ENCODE measurements at regions not wholly inside any gene's neighbourhood (a gene's known extent, or its start where the extent isn't known, plus 50 kb on each side); places are given as distances from the start of the nearest gene placed in this dataset.

DNA sequence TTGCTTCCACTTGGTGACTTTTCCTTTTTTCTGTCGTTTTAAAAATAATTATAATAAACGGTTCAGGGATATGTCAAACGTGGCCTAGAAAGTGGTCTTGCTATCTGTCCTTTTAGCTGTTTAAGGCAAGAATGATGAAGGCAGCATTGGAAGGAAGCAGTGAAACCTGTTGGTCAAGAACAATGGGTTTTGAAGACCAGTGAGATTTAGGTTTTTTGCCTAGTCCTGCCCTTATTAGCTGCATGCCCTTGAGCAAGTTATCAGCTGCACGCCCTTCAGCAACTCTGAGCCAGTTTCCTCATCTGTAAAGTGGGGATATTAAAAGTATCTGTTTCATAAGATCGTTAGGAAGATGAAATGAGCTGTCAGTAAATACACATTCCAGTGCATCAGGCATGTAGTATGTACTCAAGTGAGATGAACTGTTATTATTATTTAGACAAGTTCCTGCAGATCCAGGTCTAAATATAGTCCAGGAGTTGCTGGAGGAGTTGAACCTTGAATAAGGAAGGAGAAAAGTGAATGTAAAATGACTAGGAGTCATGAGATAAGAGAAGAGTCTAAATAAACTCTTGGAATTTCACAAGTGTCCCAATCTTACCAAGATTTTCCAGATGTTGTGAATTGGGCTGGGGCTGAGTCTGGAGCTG, 90.8 kb upstream of the HSD17B12 start:
- TF ChIP-seq, protein P1, sequence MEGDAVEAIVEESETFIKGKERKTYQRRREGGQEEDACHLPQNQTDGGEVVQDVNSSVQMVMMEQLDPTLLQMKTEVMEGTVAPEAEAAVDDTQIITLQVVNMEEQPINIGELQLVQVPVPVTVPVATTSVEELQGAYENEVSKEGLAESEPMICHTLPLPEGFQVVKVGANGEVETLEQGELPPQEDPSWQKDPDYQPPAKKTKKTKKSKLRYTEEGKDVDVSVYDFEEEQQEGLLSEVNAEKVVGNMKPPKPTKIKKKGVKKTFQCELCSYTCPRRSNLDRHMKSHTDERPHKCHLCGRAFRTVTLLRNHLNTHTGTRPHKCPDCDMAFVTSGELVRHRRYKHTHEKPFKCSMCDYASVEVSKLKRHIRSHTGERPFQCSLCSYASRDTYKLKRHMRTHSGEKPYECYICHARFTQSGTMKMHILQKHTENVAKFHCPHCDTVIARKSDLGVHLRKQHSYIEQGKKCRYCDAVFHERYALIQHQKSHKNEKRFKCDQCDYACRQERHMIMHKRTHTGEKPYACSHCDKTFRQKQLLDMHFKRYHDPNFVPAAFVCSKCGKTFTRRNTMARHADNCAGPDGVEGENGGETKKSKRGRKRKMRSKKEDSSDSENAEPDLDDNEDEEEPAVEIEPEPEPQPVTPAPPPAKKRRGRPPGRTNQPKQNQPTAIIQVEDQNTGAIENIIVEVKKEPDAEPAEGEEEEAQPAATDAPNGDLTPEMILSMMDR (conservative IDR thresholded peaks at IDR 0.05): no peak
- no peak for TF ChIP-seq ZFX (IDR thresholded peaks at IDR 0.05)

DNA sequence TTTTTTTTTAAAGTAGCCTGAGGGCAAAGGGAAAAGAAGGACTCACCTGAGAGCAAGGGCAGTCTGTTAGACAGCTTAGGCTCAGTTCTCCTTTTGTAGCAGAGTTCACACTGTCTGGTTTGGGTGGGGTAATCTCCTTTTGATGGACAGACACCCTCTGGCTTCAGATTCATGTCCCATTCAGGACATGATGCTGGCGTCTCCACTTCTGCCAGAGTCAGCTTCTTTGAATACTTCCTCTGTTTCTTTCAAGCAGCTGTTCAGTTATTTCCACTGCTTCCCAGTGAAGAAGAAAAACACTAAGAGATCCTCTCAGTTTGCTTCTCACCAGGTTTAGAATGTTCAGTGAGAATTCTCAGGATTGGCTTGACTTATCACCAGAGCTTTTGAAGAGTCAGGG, 79.0 kb upstream of the HSD17B12 start:
- no peak overlapping the region for H3K27ac ChIP-seq
- TF ChIP-seq, protein P1 (conservative IDR thresholded peaks at IDR 0.05): no peak
- TF ChIP-seq ZFX (IDR thresholded peaks at IDR 0.05): no peak

More for the DNA sequence above, 90.8 kb upstream of the HSD17B12 start:
- no peak overlapping the region for H3K27ac ChIP-seq

- TF ChIP-seq, protein P1 (conservative IDR thresholded peaks at IDR 0.05): no peak
- no peak for TF ChIP-seq ZFX (IDR thresholded peaks at IDR 0.05)
Measured at GRCh38 chr11:43602670-43603069, 77.9 kb upstream of the HSD17B12 start.

DNA sequence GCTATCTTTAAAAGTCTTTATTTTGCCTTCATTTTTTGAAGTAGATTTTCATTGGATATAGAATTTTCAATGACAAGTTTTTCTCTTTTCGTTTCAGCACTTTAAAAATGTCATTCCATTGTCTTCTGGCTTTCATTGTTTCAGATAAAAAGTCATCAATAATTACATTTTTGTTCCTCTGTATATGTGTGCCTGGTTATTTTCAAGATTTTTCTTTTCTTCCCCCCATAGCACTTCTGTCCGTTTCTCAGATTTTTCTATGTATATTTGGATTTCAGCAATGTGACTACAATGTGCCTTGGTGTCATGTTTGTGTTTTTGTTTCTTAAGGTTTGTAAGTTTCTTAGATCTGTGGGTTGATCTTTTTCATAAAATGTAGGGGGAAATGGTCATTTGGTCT, 66.3 kb upstream of the HSD17B12 start:
- H3K27ac ChIP-seq: no peak overlapping the region
- no peak for TF ChIP-seq ZFX (IDR thresholded peaks at IDR 0.05)
- TF ChIP-seq, protein P1 (conservative IDR thresholded peaks at IDR 0.05): no peak

More at GRCh38 chr11:43602670-43603069, 77.9 kb upstream of the HSD17B12 start:
- H3K27ac ChIP-seq: no peak overlapping the region

- no peak overlapping the region for H3K27ac ChIP-seq
- TF ChIP-seq, protein P1 (conservative IDR thresholded peaks at IDR 0.05): no peak
- TF ChIP-seq ZFX (IDR thresholded peaks at IDR 0.05): no peak
Measured at GRCh38 chr11:43619863-43620505, 60.6 kb upstream of the HSD17B12 start.

- no peak overlapping the region for H3K27ac ChIP-seq
- TF ChIP-seq, protein P1 (conservative IDR thresholded peaks at IDR 0.05): no peak
Measured at GRCh38 chr11:43626798-43627197, 53.7 kb upstream of the HSD17B12 start.
